HCT116 (cell line): ENCODE measurements at regions not wholly inside any gene's neighbourhood (a gene's known extent, or its start where the extent isn't known, plus 50 kb on each side); places are given as distances from the start of the nearest gene placed in this dataset.

Experiments
- ATAC-seq: fragments of 200-7000 bp; cut with Tn5 transposase; 2 replicates; pipeline ENCODE4 v1.9.1; 2020; ENCODE audit warnings: mild to moderate bottlenecking, moderate library complexity
- BruUV-seq: library from RNA; stranded (reverse); fragments of 400-500 nt; replicated peaks from 2 replicates; lab custom pipeline; 2021; lab: Mats Ljungman, UMichigan
- CTCF ChIA-PET: fragments of 300-600 bp; sonication (Branson Sonifier 250); formaldehyde crosslinking; loops from one replicate; lab custom pipeline; 2021; ENCODE audit warnings: antibody characterized with exemption; lab: Charles Lee
- POLR2A ChIA-PET: fragments of 300-600, 350-600 bp; sonication (Branson Sonifier 250); formaldehyde crosslinking; loops from one replicate; lab custom pipeline; 2021; ENCODE audit warnings: antibody characterized with exemption; lab: Charles Lee
- RAD21 ChIA-PET, 2 experiments: fragments of 300-600 bp; sonication (Branson Sonifier 250); formaldehyde crosslinking; loops; one replicate each; lab custom pipeline; 2023; ENCODE audit warnings: low total read pairs in 2 of 2; ENCODE audit not compliant: uncharacterized antibody in 2 of 2, unreplicated experiment in 2 of 2, low non-redundant PET in 1 of 2; lab: Charles Lee
- DNase-seq: peaks from one replicate; pipeline ENCODE4 v3.0.0-alpha.2; 2010; ENCODE audit warnings: low read depth, low spot score
- H2AFZ ChIP-seq: fragments of 200-600 bp; shearing (Covaris generic), sonication (generic); 2 replicates; pipeline ENCODE4 v1.6.1; 2017; ENCODE audit warnings: low read depth, mixed run types, mixed read lengths, antibody characterized with exemption, low read length; ENCODE audit not compliant: poor library complexity, severe bottlenecking
- H3K27ac ChIP-seq: 2 replicates; pipeline ENCODE4 v1.5.1; 2012; ENCODE audit warnings: low read depth, low read length
- H3K27me3 ChIP-seq: fragments of 200-600 bp; sonication (generic); 2 replicates; pipeline ENCODE4 v1.6.1; 2016; ENCODE audit warnings: mixed run types, low read length, mixed read lengths; ENCODE audit not compliant: insufficient read depth
- H3K36me3 ChIP-seq, 2 experiments: fragments of 200-500 bp in 1 of 2; fragments of 200-600 bp in 1 of 2; sonication (Bioruptor generic) in 1 of 2; sonication (generic) in 1 of 2; 2 replicates each; pipeline versions ENCODE4 v1.5.1 to v1.6.1; 2014 to 2016; ENCODE audit warnings: low read length in 2 of 2, inconsistent platforms in 1 of 2, mixed read lengths in 1 of 2, mixed run types in 1 of 2; ENCODE audit not compliant: insufficient read depth in 2 of 2, control insufficient read depth in 1 of 2
- H3K4me1 ChIP-seq, 2 experiments: fragments of 200-600 bp in 1 of 2; sonication (generic) in 1 of 2; 2 replicates each; pipeline versions ENCODE4 v1.5.1 to v1.6.1; 2012 to 2017; ENCODE audit warnings: low read length in 2 of 2, inconsistent platforms in 1 of 2, mild to moderate bottlenecking in 1 of 2, mixed read lengths in 1 of 2, mixed run types in 1 of 2, moderate library complexity in 1 of 2; ENCODE audit not compliant: insufficient read depth in 2 of 2, control insufficient read depth in 1 of 2
- H3K4me2 ChIP-seq: fragments of 200-600 bp; sonication (generic); 2 replicates; pipeline ENCODE4 v1.6.1; 2017; ENCODE audit warnings: mixed run types, low read length, mixed read lengths
- H3K4me3 ChIP-seq, 2 experiments: fragments of 200-600 bp in 1 of 2; sonication (generic) in 1 of 2; replicated peaks in 1 of 2; 2 replicates each; pipeline ENCODE4 v1.5.1; 2011 to 2016; ENCODE audit warnings: low read length in 2 of 2, control low read depth in 1 of 2, low read depth in 1 of 2, mild to moderate bottlenecking in 1 of 2, mixed read lengths in 1 of 2, mixed run types in 1 of 2
- H3K79me2 ChIP-seq: fragments of 200-600 bp; sonication (generic); 2 replicates; pipeline ENCODE4 v1.6.1; 2017; ENCODE audit warnings: mild to moderate bottlenecking, mixed run types, low read length, moderate library complexity, mixed read lengths; ENCODE audit not compliant: insufficient read depth
- H3K9ac ChIP-seq: fragments of 200-600 bp; sonication (generic); 2 replicates; pipeline ENCODE4 v1.6.1; 2016; ENCODE audit warnings: low read length, mixed read lengths
- H3K9me2 ChIP-seq: fragments of 200-600 bp; sonication (generic), shearing (Covaris generic); 2 replicates; pipeline ENCODE4 v1.6.1; 2017; ENCODE audit warnings: mixed run types, mild to moderate bottlenecking, moderate library complexity; ENCODE audit not compliant: insufficient read depth
- H3K9me3 ChIP-seq, 2 experiments: fragments of 200-500 bp in 1 of 2; fragments of 200-600 bp in 1 of 2; sonication (Bioruptor generic) in 1 of 2; sonication (generic) in 1 of 2; 2 replicates each; pipeline ENCODE4 v1.6.1; 2014 to 2017; ENCODE audit warnings: low read length in 2 of 2, mixed read lengths in 2 of 2, inconsistent platforms in 1 of 2, low read depth in 1 of 2, mild to moderate bottlenecking in 1 of 2, mixed run types in 1 of 2, moderate library complexity in 1 of 2; ENCODE audit not compliant: control insufficient read depth in 1 of 2, insufficient read depth in 1 of 2
- H4K20me1 ChIP-seq: fragments of 200-600 bp; sonication (generic), shearing (Covaris generic); 2 replicates; pipeline ENCODE4 v1.6.1; 2017; ENCODE audit warnings: mixed run types, mild to moderate bottlenecking, moderate library complexity; ENCODE audit not compliant: insufficient read depth
- EZH2 ChIP-seq: fragments of 200-600 bp; sonication (generic); IDR thresholded peaks from 2 replicates; pipeline ENCODE4 v1.6.1; 2017; ENCODE audit warnings: antibody characterized with exemption, mixed run types
- SIN3A ChIP-seq: IDR thresholded peaks from 2 replicates; pipeline ENCODE4 v1.6.1; 2012; ENCODE audit warnings: low read depth
- ZNF274 ChIP-seq: fragments of 200-500 bp; sonication (Bioruptor generic); IDR thresholded peaks from 2 replicates; pipeline ENCODE4 v1.6.1; 2014; ENCODE audit warnings: mild to moderate bottlenecking, low read depth, low read length, inconsistent platforms
- intact Hi-C: fragments of 100-400 bp; cut with micrococcal nuclease; formaldehyde crosslinking; loops from 2 replicates; pipeline ENCODE4 v1.10.0; 2022
- TF ChIP-seq, protein P1 (sequence below): IDR thresholded peaks from 2 replicates; pipeline ENCODE4 v1.6.1; 2012

DNA sequence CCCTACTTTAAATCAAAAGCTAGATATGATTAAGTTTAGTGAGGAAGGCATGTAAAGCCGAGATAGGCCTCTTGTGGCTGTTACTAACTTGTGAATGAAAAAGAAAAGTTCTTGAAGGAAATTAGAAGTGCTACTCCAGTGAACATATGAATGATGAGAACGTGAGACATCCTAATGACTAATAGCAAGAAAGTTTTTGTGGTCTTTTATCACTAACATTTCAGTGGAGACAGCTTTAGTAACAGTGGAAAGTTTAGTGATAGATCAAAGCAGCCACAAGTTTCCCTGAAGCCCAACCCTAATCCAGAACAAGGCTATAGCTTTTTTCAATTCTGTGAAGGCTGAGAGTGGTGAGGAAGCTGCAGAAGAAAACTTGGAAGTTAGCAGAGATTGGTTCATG is 73.6 kb upstream of the LRRC8B start:
- Histone ChIP-seq H3K27ac (no peak overlapping the region), H2AFZ (no peak overlapping the region), H3K36me3 (no peaks in the 10 kb centered on the region; a peak in 1 of 4 replicates), H3K4me1 (no peaks in the 10 kb centered on the region), H3K9me3 (no peaks in the 10 kb centered on the region), H3K79me2 (no peaks in the 10 kb centered on the region), H3K27me3 (no peaks in the 10 kb centered on the region), H3K4me2 (no peak overlapping the region), H3K4me3 (no peak overlapping the region), H4K20me1 (no peaks in the 10 kb centered on the region), H3K9ac (no peak overlapping the region), H3K9me2 (no peaks in the 10 kb centered on the region)
- intact Hi-C loops: no loop called here
- no TSS peak for BruUV-seq
- CTCF ChIA-PET: interaction anchor here (0.6 to 1.1 kb wide), 2 partner anchors 363 to 452 kb away, joined by 3 read pairs; no protein-coding TSS in a partner anchor
- TF ChIP-seq, protein P1, sequence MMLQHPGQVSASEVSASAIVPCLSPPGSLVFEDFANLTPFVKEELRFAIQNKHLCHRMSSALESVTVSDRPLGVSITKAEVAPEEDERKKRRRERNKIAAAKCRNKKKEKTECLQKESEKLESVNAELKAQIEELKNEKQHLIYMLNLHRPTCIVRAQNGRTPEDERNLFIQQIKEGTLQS: no peak
- no peak for TF ChIP-seq EZH2
- ATAC-seq (no peak), DNase-seq (no peak)
- POLR2A ChIA-PET: no interaction called here
- RAD21 ChIA-PET: no interaction called here

DNA sequence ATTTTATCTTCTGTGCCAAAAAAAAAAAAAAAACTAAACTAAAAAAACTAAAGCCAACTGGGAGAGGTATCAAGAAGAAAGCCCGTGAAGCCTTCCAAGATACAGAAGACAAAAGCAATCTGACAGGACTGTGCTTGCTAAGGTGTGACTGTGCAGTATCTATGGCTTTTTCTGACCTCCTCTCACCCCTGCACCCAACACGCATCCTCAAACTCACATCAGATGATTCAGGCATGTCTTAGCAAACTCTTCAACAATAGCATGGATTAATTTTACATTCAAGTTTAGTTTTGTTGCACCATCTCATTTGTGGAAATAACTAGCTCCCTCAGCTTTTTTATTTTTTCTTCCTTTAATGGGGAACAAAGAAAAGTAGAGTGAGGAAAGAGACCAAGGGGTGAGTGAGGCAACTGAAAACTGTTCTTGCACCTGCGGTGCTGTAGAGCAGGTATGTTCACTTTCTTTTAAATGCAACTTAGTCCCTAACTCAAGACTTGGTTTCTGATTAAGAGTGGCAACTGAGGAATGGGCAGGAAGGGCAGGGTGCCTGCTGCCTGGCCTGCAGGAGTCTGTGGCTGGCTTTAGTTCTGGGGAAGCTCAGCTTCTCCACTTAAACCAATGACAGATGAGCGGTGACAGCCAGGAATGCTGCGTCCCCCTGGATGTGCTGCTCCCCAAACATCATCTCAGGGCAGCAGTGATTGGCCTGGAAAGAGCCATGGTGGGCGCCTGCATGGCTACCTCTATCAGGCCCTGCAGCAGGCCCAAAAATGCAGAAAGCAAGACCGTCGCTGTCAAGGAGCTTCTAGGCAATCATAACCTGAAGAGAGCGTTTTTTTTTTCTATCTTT is 71.3 kb upstream of the LRRC8B start:
- H2AFZ ChIP-seq: no peak overlapping the region
- H3K9ac ChIP-seq: no peak overlapping the region
- no peaks in the 10 kb centered on the region for H3K27me3 ChIP-seq
- ChIA-PET RAD21 (no interaction called here), CTCF (interaction anchor here (1.4 to 5.4 kb wide), 2 partner anchors 368 to 454 kb away, joined by 4 to 37 read pairs; no protein-coding TSS in a partner anchor), POLR2A (no interaction called here)
- H3K4me3 ChIP-seq: no peak overlapping the region
- H3K27ac ChIP-seq: no peak overlapping the region
- no peaks in the 10 kb centered on the region for H3K4me1 ChIP-seq
- TF ChIP-seq SIN3A (no peak), ZNF274 (no peak)
- H3K36me3 ChIP-seq: no peaks in the 10 kb centered on the region
- BruUV-seq: no TSS peak
- no peaks in the 10 kb centered on the region for H3K9me3 ChIP-seq
- no peak for ATAC-seq
- no peaks in the 10 kb centered on the region for H3K79me2 ChIP-seq
- intact Hi-C loops: no loop called here
- no peaks in the 10 kb centered on the region for H4K20me1 ChIP-seq
- H3K4me2 ChIP-seq: no peak overlapping the region
- no peaks in the 10 kb centered on the region for H3K9me2 ChIP-seq
- DNase-seq: no peak
